ENCODE measurements at regions not wholly inside any gene's neighbourhood (a gene's known extent, or its start where the extent isn't known, plus 50 kb on each side); places are given as distances from the start of the nearest gene placed in this dataset.

GRCh38 chr16:6527646-6528045, 805.0 kb upstream of the RBFOX1 start:
- no peak for TF ChIP-seq YY1 (IDR thresholded peaks at IDR 0.05; ENCODE audit: insufficient read depth, insufficient read length)
- no peak for TF ChIP-seq ZNF274 (IDR thresholded peaks at IDR 0.05; ENCODE audit: low read depth, low read length)
- no peak for TF ChIP-seq SUZ12 (IDR thresholded peaks at IDR 0.05; ENCODE audit: extremely low read depth, insufficient read depth, insufficient read length)
